Activated CD4-positive, alpha-beta T cell treated with anti-CD3 and anti-CD28 coated beads, Interleukin-2, amount 50 U/mL, for 4 hours (primary cell): ENCODE measurements at regions not wholly inside any gene's neighbourhood (a gene's known extent, or its start where the extent isn't known, plus 50 kb on each side); places are given as distances from the start of the nearest gene placed in this dataset.

ENCODE experiments used
- DNase-seq, 2 experiments: peaks; one replicate each; pipeline ENCODE4 v3.0.0-alpha.2; 2020

GRCh38 chr2:128452536-128453530 is 134.2 kb upstream of the HS6ST1 start:
- DNase-seq = no peak

- DNase-seq = no peak
These were observed 136.5 kb upstream of the HS6ST1 start for GRCh38 chr2:128454980-128455720.

- DNase-seq = no peak
These were observed 137.0 kb upstream of the HS6ST1 start for GRCh38 chr2:128455721-128456050.

- no peak for DNase-seq
These were observed 137.6 kb upstream of the HS6ST1 start for GRCh38 chr2:128456281-128456680.

GRCh38 chr2:128457006-128457604 is 138.4 kb upstream of the HS6ST1 start:
- no peak for DNase-seq

- no peak for DNase-seq
These were observed 139.0 kb upstream of the HS6ST1 start for GRCh38 chr2:128457716-128458115.

- no peak for DNase-seq
These were observed 139.8 kb upstream of the HS6ST1 start for GRCh38 chr2:128458505-128458904.

GRCh38 chr2:128464456-128464855 is 145.8 kb upstream of the HS6ST1 start:
- no peak for DNase-seq

- DNase-seq = no peak
These were observed 146.8 kb upstream of the HS6ST1 start for GRCh38 chr2:128465246-128466170.

GRCh38 chr2:128466376-128466775 is 147.7 kb upstream of the HS6ST1 start:
- no peak for DNase-seq

GRCh38 chr2:128466776-128467175 is 148.1 kb upstream of the HS6ST1 start:
- no peak for DNase-seq

GRCh38 chr2:128467321-128467969 is 148.8 kb upstream of the HS6ST1 start:
- no peak for DNase-seq

GRCh38 chr2:128468186-128468920 is 149.7 kb upstream of the HS6ST1 start:
- no peak for DNase-seq

GRCh38 chr2:128469203-128469602 is 150.5 kb upstream of the HS6ST1 start:
- DNase-seq = no peak

- no peak for DNase-seq
These were observed 151.2 kb upstream of the HS6ST1 start for GRCh38 chr2:128469875-128470274.

- DNase-seq = no peak
These were observed 154.1 kb upstream of the HS6ST1 start for GRCh38 chr2:128472789-128473174.

- no peak for DNase-seq
These were observed 154.7 kb upstream of the HS6ST1 start for GRCh38 chr2:128473175-128474035.

- DNase-seq = no peak
These were observed 155.6 kb upstream of the HS6ST1 start for GRCh38 chr2:128474036-128474955.

GRCh38 chr2:128474962-128475361 is 156.3 kb upstream of the HS6ST1 start:
- DNase-seq = no peak
